ENCODE measurements at regions not wholly inside any gene's neighbourhood (a gene's known extent, or its start where the extent isn't known, plus 50 kb on each side); places are given as distances from the start of the nearest gene placed in this dataset.

DNA sequence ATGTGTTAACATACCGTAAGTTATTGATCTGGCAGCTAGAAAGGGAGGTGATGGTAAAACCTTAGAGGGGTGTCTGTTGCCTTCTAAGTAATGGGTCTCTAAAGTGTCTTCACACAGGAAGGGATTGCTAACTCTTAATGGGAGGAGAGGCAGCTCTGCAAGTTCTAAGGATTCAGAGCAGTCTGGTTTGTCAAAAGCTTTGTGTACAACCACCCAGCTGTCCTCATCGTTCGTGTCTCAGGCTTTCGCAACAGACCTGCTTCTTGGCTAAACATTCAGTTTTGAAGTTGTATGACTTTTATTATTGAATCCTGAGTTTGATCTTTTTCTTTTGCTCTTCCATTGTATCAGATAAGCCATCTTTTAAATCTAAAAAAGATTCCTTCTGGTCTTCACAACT lies 404.9 kb downstream of the SQOR start:
- TF ChIP-seq, protein P1, sequence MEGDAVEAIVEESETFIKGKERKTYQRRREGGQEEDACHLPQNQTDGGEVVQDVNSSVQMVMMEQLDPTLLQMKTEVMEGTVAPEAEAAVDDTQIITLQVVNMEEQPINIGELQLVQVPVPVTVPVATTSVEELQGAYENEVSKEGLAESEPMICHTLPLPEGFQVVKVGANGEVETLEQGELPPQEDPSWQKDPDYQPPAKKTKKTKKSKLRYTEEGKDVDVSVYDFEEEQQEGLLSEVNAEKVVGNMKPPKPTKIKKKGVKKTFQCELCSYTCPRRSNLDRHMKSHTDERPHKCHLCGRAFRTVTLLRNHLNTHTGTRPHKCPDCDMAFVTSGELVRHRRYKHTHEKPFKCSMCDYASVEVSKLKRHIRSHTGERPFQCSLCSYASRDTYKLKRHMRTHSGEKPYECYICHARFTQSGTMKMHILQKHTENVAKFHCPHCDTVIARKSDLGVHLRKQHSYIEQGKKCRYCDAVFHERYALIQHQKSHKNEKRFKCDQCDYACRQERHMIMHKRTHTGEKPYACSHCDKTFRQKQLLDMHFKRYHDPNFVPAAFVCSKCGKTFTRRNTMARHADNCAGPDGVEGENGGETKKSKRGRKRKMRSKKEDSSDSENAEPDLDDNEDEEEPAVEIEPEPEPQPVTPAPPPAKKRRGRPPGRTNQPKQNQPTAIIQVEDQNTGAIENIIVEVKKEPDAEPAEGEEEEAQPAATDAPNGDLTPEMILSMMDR (IDR thresholded peaks at IDR 0.05; ENCODE audit: insufficient read depth, low read depth, low read length), result no peak
- TF ChIP-seq EZH2 (IDR thresholded peaks at IDR 0.05; ENCODE audit: insufficient read depth, low read length), result no peak
- Histone ChIP-seq H3K4me3 (ENCODE audit: insufficient read depth, low read depth, low read length) (no peak overlapping the region), H3K36me3 (ENCODE audit: insufficient read depth, low read length) (no peaks in the 10 kb centered on the region), H3K4me2 (ENCODE audit: low read length) (no peak overlapping the region), H3K9ac (ENCODE audit: low read length) (no peak overlapping the region), H3K4me1 (ENCODE audit: insufficient read depth, low read length) (no peaks in the 10 kb centered on the region), H3K27me3 (ENCODE audit: insufficient read depth, low read length) (no peaks in the 10 kb centered on the region), H3K27ac (ENCODE audit: low read depth, low read length) (no peak overlapping the region), H3K79me2 (ENCODE audit: insufficient read depth, low read length) (no peaks in the 10 kb centered on the region), H3K9me3 (ENCODE audit: insufficient read depth, low read depth, low read length) (peaks cover 5% of the 10 kb centered on the region), H2AFZ (ENCODE audit: low read depth, low read length) (no peak overlapping the region), H4K20me1 (ENCODE audit: insufficient read depth, low read length) (no peaks in the 10 kb centered on the region)
- FAIRE-seq (no peak), DNase-seq (ENCODE audit: low read depth) (no peak)
- H3K4me1 Mint-ChIP-seq (ENCODE audit: low read depth, unreplicated experiment), result no peaks in the 10 kb centered on the region
- H3K27ac Mint-ChIP-seq (ENCODE audit: unreplicated experiment), result no peak overlapping the region
- H3K4me3 Mint-ChIP-seq (ENCODE audit: unreplicated experiment), result no peak overlapping the region
- H3K9me3 Mint-ChIP-seq (ENCODE audit: unreplicated experiment), result peaks cover 5% of the 10 kb centered on the region
- H3K36me3 Mint-ChIP-seq (ENCODE audit: low read depth, unreplicated experiment), result no peaks in the 10 kb centered on the region
- peaks cover 1% of the 10 kb centered on the region for H3K27me3 Mint-ChIP-seq (ENCODE audit: low read depth, unreplicated experiment)

DNA sequence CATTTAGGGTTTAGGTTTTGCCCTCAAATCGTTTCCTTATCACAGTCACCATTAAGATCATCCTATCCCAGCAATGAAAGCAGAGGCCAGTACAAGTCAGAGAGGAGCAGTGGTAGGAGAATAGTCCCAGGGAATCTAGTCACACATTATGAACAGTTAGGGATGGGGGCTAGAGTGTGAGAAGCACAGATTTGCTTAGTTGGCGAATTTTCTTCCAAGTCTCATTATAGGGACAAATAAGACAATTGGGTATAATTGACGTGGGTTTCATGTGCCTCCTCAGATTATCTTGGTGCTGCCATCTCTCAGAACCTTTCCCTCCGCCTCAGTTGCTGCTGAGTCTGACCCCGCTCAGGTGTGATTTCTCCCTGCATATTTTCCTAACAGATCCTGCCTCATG lies 407.1 kb downstream of the SQOR start:
- FAIRE-seq (no peak), DNase-seq (ENCODE audit: low read depth) (no peak)
- Histone ChIP-seq H4K20me1 (ENCODE audit: insufficient read depth, low read length) (no peaks in the 10 kb centered on the region), H3K36me3 (ENCODE audit: insufficient read depth, low read length) (no peaks in the 10 kb centered on the region), H3K9ac (ENCODE audit: low read length) (no peak overlapping the region), H3K27ac (ENCODE audit: low read depth, low read length) (no peak overlapping the region), H3K9me3 (ENCODE audit: insufficient read depth, low read depth, low read length) (peaks cover 5% of the 10 kb centered on the region), H3K4me2 (ENCODE audit: low read length) (no peak overlapping the region), H3K4me3 (ENCODE audit: insufficient read depth, low read depth, low read length) (no peak overlapping the region), H3K79me2 (ENCODE audit: insufficient read depth, low read length) (no peaks in the 10 kb centered on the region), H3K4me1 (ENCODE audit: insufficient read depth, low read length) (no peaks in the 10 kb centered on the region), H2AFZ (ENCODE audit: low read depth, low read length) (no peak overlapping the region), H3K27me3 (ENCODE audit: insufficient read depth, low read length) (no peaks in the 10 kb centered on the region)
- Mint-ChIP-seq H3K9me3 (ENCODE audit: unreplicated experiment) (peaks cover 7% of the 10 kb centered on the region), H3K27me3 (ENCODE audit: low read depth, unreplicated experiment) (peaks cover 1% of the 10 kb centered on the region), H3K36me3 (ENCODE audit: low read depth, unreplicated experiment) (no peaks in the 10 kb centered on the region), H3K4me1 (ENCODE audit: low read depth, unreplicated experiment) (no peaks in the 10 kb centered on the region), H3K4me3 (ENCODE audit: unreplicated experiment) (no peak overlapping the region), H3K27ac (ENCODE audit: unreplicated experiment) (no peak overlapping the region)
- TF ChIP-seq, protein P1 (IDR thresholded peaks at IDR 0.05; ENCODE audit: insufficient read depth, low read depth, low read length), result no peak

DNA sequence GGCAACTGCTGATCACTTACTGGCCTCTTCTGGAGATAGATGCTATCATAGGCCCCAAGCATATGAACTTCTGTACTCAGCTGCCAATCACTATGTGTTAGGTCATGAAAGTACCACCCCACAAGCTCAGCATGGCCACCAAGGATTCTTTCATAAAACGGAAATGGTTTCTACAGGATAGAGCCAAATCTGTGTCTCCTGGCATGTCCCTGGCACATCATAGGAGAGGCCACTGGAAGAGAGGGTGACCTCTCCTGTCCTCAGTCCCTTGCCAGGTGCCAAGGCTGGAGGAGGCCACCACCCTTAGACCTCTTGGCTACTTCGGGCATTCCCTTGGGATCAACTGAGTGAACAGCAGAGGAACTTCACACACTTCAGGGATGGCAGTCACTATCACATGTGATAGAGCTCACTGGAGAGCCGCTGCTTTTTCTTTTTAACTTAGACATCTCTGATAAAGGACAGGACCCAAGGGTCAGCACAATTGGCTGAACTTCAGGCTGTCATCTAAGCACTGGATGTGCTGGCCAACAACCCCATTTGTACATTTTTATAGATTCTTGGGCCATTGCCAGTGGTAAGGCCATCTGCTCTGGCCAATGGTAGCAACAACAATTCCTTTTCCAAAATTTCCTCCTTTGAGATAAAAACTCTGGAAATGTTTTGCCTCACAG lies 425.2 kb downstream of the SQOR start:
- Histone ChIP-seq H3K4me3 (ENCODE audit: insufficient read depth, low read depth, low read length) (no peak overlapping the region), H4K20me1 (ENCODE audit: insufficient read depth, low read length) (no peaks in the 10 kb centered on the region), H3K4me2 (ENCODE audit: low read length) (no peak overlapping the region), H2AFZ (ENCODE audit: low read depth, low read length) (no peak overlapping the region), H3K27ac (ENCODE audit: low read depth, low read length) (no peak overlapping the region), H3K4me1 (ENCODE audit: insufficient read depth, low read length) (no peaks in the 10 kb centered on the region), H3K79me2 (ENCODE audit: insufficient read depth, low read length) (no peaks in the 10 kb centered on the region), H3K27me3 (ENCODE audit: insufficient read depth, low read length) (no peaks in the 10 kb centered on the region), H3K36me3 (ENCODE audit: insufficient read depth, low read length) (no peaks in the 10 kb centered on the region), H3K9me3 (ENCODE audit: insufficient read depth, low read depth, low read length) (peaks cover 8% of the 10 kb centered on the region), H3K9ac (ENCODE audit: low read length) (no peak overlapping the region)
- H3K36me3 Mint-ChIP-seq (ENCODE audit: low read depth, unreplicated experiment), result no peaks in the 10 kb centered on the region
- no peak for TF ChIP-seq EZH2 (IDR thresholded peaks at IDR 0.05; ENCODE audit: insufficient read depth, low read length)
- TF ChIP-seq, protein P1 (IDR thresholded peaks at IDR 0.05; ENCODE audit: insufficient read depth, low read depth, low read length), result no peak
- no peak for FAIRE-seq
- no peak overlapping the region for H3K27ac Mint-ChIP-seq (ENCODE audit: unreplicated experiment)
- no peaks in the 10 kb centered on the region for H3K27me3 Mint-ChIP-seq (ENCODE audit: low read depth, unreplicated experiment)
- no peaks in the 10 kb centered on the region for H3K4me1 Mint-ChIP-seq (ENCODE audit: low read depth, unreplicated experiment)
- H3K4me3 Mint-ChIP-seq (ENCODE audit: unreplicated experiment), result no peak overlapping the region
- H3K9me3 Mint-ChIP-seq (ENCODE audit: unreplicated experiment), result peaks cover 2% of the 10 kb centered on the region
- no peak for DNase-seq (ENCODE audit: low read depth)

Data from astrocyte (in vitro differentiated cells and primary cell).